GM19351 (cell line): ENCODE measurements at regions not wholly inside any gene's neighbourhood (a gene's known extent, or its start where the extent isn't known, plus 50 kb on each side); places are given as distances from the start of the nearest gene placed in this dataset.

Experiments
- ATAC-seq: cut with Tn5 transposase; IDR thresholded peaks from one replicate; pipeline ENCODE4 v1.9.1; 2021; ENCODE audit warnings: mild to moderate bottlenecking, moderate library complexity; ENCODE audit not compliant: unreplicated experiment

GRCh38 chr5:67361932-67362729, 165.5 kb upstream of the CD180 start:
- ATAC-seq = no peak

- no peak for ATAC-seq
Measured at GRCh38 chr5:67360047-67360446, 163.4 kb upstream of the CD180 start.

DNA sequence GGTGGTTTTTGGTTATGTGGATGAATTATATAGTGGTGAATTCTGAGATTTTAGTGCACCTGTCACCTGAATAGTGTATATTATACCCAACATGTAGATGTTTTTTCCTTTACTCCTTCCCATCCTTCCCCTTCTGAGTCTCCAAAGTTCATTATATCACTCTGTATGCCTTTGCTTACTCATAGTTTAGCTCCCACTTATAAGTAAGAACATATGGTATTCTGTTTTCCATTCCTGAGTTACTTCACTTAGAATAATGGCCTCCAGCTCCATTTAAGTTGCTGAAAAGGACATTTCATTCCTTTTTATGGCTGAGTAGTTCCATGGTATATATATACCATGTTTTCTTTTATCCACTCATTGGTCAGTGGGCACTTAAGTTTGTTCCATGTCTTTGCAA, 161.6 kb upstream of the CD180 start:
- no peak for ATAC-seq

- ATAC-seq = no peak
Measured at GRCh38 chr5:67355120-67355713, 158.6 kb upstream of the CD180 start.

GRCh38 chr5:67353500-67354450, 157.2 kb upstream of the CD180 start:
- ATAC-seq = no peak

DNA sequence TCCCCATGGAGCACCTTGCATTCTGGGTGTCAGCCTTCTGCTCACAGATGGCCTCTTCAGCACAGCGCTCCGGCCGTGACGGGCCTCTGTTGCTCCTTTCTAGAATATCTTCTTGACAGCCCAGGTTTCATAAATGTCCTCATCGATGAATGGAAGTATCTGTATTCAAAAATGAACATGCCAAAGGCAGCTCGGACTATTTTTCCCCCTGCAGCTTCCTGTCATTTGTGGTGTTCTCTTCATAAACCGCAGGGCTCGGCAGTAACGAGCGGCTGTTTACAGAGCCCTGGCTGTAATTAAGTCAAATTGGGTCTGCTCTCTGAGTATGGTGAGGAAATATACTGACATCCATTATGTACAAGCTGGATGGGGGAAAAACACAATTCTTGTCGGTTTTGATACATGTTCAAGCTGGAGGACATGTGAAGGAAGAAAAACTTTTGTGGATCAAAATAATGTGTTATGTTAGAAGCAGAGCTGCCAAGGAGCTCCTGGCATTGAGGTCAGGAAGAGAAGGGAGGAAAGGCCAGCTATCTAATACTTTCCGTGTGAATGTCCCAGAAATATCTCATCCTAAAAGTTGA, 154.1 kb upstream of the CD180 start:
- ATAC-seq = no peak

GRCh38 chr5:67350185-67350584, 153.6 kb upstream of the CD180 start:
- ATAC-seq = no peak

DNA sequence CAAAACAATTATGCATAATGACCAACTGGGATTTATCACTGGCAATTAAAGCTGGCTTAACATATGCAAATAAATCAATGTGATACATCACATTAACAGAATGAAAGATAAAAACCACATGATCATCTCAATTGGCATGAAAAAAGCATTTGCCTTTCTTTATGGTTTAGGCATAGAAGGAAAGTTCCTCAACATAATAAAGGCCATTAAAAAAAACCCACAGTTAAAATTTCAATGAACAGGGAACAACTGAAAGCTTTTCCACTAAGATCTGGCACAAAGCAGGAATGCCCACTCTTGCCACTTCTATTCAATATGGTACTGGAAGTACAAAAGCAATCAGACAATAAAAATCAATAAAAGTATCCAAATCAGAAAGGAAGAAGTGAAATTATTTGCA, 151.2 kb upstream of the CD180 start:
- no peak for ATAC-seq

DNA sequence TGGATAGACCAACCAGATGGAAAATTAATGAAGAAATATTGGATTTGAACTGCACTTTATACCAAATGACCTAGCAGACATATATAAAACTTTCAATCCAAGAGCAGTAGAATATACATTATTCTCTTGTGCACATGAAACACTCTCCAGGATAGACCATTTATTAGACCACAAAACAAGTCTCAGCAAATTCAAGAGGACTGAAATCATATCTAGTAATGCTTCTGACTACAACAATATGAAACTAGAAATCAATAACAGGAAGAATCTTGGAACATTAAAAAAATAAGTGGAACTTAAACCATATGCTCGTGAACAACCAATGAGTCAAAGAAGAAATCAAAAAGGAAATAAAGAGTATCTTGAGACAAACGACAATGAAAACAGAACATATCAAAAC, 150.0 kb upstream of the CD180 start:
- ATAC-seq = no peak

- no peak for ATAC-seq
Measured at GRCh38 chr5:67344870-67345269, 148.3 kb upstream of the CD180 start.

DNA sequence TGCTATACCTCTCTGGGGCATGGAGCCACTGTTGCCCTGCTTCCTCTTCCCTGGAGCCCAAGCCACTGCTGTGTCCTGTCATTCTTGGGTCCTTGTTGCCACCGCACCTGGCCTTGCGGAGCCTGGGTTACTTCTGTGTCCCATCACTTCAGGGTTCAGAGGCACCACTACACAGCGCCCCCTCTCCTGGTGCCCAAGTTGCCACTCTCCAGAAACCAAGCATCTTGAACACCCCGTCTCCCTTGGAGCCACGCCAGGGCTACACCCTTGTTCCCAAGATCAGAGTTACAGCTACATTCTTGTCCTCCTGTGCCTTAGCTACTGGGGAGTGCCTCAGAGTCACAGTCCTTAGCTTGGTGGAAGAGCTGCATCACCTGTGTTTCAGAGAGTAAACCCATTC, 147.2 kb upstream of the CD180 start:
- ATAC-seq = no peak

DNA sequence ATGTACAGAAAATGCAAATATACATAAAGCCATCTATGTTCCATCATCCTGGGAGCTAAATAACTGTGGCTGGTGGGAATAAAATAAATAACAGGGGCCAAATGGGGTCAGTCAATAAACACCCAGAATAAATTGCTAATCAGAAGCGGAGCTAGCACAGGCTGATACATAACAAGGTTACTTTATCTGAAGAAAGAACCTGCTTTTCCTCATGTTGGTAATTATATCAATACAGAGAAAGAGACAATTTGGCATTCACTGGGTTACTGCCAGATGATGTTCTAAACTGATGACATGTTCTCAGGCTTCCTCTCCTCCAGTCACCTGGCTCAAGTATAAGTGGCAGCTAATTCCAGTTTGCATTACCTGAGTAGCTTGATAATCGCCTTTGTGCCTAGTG, 144.9 kb upstream of the CD180 start:
- ATAC-seq = no peak

- ATAC-seq = no peak
Measured at GRCh38 chr5:67339219-67339767, 142.7 kb upstream of the CD180 start.

- no peak for ATAC-seq
Measured at GRCh38 chr5:67338421-67338820, 141.8 kb upstream of the CD180 start.

GRCh38 chr5:67337751-67338150, 141.2 kb upstream of the CD180 start:
- ATAC-seq = no peak

DNA sequence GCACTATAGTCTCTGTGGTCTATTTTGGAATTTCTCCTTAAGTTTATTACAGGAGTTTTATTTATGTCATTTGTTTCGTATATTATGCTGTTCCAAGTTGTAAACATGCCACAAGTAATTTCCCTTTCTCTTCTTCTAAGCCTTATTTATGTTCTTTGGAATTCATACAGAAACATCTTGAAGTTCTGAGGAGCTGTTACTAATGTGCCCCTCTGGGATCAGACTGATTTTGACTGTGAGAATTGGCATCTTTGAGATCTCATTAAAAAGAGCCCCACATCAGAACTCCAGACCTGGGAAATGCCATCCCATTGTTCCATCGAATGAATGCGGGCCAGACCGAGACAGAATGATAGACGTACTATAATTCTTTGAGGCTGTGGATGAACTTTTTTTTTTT, 138.8 kb upstream of the CD180 start:
- no peak for ATAC-seq

DNA sequence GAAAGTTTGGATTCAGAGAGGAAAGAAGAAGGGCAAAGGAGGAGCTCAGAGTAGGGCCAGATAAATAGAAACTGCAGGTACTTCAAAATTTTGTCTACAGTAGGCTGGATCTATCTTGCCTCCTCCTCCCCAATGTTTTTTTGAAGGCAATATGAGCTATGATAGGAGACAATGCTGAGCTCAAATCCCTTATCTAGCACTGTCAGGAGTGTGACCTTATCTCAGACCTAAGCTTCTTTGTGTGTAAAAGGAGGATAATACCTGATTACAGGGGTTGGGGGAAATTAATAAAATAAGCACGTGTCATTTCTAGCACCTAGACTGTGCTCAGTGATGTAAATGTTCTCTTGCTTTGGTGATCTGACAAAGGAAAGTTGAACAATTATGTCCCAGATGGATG, 137.8 kb upstream of the CD180 start:
- ATAC-seq = no peak

- no peak for ATAC-seq
Measured at GRCh38 chr5:67333171-67333570, 136.6 kb upstream of the CD180 start.

DNA sequence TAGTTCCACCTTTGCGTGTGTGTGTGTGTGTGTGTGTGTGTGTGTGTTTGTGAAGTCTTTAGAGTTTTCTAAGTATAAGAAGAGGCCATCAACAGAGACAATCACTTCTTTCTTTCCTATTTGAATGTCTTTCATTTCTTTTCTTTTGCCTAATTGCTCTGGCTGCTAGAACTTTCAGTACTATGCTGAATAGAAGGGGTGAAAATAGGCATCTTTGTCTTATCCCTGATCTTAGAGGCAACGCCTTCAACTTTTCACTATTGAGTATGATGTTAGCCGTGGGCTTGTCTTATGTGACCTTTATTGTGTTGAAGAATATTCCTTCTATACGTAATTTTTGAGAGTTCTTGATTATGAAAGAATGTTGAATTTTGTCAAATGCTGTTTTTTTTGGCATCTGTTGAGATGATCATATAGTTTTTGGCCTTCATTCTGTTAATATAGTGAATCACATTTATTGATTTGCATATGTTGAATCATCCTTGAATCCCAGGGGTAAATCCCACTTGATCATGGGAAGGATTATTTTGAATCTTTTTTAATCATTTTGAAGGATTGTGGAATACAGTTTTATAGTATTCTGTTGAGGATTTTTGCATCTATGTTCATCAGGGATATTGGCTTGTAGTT, 134.8 kb upstream of the CD180 start:
- no peak for ATAC-seq

DNA sequence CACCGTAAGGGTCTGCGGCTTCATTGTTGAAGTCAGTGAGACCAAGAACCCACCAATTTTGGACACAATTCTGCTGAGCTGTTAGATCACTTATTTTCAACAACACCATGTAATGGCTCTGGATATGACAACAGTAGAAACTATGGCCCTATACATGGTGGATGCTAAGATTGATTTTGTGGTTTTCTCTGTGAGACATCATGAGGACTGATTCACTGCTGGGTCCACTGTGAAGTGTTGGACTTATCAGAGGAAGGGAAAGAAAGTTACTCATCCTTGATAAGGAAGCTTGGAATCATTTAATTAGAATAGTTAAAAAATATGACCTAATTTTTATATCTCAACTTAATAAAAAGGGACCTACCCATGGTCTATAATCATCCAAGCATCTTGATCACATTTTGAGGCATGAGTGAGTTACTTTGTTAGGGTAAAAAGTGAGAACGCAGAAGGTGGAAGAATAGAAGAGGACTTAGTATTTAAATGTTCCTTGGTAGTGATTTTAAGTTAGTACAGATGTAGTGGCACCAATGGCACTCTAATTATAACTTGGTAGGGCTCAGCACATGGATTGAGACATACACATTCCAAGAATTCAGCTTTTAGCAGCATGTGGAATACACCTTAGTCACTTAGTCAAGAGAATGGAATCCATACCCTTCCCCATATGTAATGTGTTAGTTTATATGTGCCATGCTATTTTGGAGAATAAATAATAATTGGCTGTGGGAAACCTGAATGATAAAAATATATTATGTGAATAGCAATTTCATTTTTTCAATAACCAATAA, 123.5 kb upstream of the CD180 start:
- ATAC-seq = no peak
